ENCODE measurements at regions not wholly inside any gene's neighbourhood (a gene's known extent, or its start where the extent isn't known, plus 50 kb on each side); places are given as distances from the start of the nearest gene placed in this dataset.

DNA sequence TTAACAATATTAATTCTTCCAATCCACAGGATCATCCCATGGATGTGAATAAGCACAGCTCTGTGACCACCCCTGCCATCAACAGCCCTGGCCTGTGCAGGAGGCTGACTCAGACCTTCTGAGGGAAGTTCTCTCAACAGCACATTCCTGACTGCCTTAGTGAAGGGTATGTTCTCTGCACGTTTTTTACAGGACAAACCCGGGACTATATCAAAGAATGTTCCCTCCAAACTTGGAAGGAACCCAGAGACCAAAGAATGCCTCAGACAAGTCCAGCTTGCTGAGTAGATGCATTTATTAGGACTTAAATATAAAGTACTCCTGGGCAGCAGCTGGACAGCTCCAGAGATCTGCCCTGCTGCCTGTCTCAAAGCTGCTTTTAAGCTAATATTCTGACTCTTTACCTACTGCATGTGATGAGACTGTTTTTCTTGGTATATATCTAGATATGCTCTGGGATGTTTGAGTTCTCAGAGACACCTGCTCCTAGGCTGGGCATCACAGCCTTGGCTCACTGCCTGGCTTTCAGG, 1127.8 kb upstream of the PRKX start:
- no peak for DNase-seq

DNA sequence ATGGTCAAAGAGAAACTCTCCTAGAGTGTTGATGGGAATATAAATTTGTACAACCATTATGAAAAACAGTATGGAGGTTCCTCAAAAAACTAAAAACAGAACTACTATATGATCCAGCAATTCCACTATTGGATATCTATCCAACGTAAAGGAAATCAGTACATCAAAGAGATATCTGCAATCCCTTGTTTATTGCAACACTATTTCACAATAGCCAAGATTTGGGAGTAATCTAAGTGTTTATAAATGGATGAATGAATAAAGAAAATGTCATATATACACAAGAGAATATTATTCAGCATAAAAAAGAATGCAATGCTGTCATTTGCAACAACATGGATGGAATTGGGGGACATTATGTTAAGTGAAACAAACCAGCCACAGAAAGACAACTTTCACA, 1118.1 kb upstream of the PRKX start:
- DNase-seq, result no peak

GRCh38 chrX:4830880-4831557, 1117.6 kb upstream of the PRKX start:
- DNase-seq, result no peak

DNA sequence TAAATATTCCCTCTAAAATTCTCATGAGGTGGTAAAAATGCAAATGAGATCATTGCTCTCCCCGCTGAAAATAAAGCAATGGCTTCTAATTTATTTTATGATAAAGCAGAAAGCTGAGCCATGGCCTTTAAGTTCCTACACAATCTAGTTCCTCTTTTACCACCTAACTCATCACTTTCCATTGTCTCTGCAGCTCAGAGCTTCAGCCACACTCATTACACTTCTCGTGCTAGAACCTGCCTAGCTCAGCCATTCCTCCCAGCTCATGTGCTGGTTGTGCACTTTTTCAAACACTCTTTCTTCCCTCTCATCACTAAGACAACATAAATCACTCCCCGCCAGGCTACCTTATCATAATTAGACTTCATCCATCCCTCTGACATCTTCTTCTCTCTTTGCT, 1112.1 kb upstream of the PRKX start:
- DNase-seq, result no peak

DNA sequence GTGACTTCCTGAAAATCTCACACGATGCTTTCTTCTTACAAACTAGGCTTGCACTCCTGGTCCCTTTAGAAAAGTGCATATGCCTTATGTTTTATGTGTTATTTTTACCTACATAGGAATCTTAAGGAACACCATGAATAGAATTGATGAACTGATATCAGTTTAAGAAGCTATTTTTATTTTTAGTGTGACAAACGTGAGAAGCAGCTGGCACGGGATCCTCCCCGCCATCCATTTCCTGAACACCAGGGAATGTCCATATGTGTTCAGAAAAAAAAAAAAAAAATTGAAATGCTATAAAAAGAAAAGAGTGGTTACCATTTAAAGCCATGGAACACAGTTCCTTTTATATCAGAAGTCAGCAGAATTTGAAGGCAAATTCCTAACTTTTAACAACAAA, 1096.1 kb upstream of the PRKX start:
- DNase-seq, result no peak

- no peak for DNase-seq
Measured at GRCh38 chrX:4805502-4805901, 1092.1 kb upstream of the PRKX start.

GRCh38 chrX:4800756-4801155, 1087.3 kb upstream of the PRKX start:
- no peak for DNase-seq

- no peak for DNase-seq
Measured at GRCh38 chrX:4787971-4788370, 1074.5 kb upstream of the PRKX start.

- DNase-seq, result no peak
Measured at GRCh38 chrX:4764888-4765287, 1051.4 kb upstream of the PRKX start.

- DNase-seq, result no peak
Measured at GRCh38 chrX:4762196-4762595, 1048.7 kb upstream of the PRKX start.

DNA sequence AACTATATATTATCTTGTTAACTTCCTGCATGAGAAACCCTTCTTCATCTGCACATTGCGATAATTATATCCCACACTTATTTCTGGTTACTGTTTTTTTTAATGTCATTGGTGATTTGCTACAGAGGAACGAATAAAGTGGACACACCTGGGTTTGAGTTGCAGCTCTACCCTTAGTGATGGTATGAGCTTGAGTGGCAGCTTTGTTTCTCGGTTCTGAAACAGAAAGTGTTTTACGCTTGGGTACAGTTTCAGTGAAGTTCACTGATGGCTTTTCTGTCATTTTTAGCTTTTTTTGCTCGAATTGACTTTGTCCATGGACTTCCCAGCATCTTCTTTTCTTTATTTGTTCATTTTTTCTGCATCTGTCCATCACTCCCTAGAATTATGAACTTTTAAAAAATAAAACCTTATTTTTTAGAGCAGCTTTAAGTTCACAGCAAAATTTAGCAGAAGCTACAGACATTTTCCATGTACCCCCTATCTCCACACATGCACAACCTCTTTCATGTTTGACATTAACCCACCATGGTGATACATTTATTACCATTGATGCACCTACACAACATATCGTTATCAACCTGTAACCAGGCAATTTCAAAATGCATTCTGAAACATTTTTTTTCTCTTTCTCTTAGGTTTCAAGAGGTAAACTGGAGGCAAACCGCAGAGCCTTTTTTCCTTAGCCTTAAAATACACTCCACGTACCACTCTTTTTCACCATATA, 1041.6 kb upstream of the PRKX start:
- no peak for DNase-seq

DNA sequence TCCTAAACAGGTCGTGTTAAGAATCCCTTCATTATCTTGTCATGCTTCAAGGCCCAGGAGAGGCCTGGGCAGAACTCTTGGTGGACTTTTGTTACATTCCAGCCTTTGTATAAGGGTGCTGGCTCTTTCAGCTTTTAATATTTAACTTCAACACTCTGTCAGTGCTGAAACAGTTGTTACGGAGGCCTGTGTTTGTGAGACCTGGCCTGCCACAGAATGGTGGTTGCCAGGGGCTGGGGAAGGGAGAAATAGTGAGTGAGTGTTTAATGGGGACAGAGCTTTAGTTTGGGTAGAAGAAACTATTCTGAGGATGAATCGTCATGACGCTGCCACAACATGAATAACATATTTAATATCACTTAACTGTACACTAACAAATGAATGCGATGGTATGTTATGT, 1027.6 kb upstream of the PRKX start:
- no peak for DNase-seq

- DNase-seq, result no peak
Measured at GRCh38 chrX:4735299-4735698, 1021.9 kb upstream of the PRKX start.

DNA sequence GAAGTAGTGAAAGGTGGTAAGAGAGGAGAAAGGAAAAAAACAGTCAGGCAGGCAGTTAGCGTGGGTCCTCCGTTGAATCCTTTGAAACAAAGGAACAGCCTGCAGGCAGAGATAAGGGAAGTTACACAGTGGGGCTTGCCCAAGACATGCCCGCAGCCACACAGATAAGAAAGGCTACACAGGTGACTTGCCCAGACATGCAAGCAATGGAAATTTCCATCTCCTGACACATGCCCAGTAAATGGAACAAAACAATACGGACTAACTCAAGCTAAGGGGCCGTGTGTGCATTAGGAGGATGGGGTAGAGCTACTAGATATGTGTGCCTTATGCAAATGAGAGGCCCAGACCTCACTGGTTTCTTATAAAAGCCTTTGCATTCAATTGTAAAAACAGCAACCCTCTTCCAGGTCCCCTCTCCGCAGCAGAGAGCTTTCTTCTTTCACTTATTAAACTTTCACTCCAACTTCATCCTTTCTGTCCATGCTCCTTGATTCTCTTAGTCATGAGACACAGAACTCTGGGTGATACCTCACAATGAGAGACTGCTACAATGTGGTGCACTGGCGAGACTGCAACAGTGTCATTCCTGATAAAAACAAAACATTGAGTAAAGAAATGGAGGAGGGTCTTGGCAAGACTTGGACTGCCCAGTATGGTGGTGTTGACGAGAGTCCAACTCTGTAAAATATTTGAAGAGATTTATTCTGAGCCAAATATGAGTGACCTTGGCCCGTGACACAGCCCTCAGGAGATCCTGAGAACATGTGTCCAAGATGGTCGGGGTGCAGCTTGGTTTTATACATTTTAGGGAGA, 997.4 kb upstream of the PRKX start:
- DNase-seq, result no peak

GRCh38 chrX:4708970-4709760, 995.7 kb upstream of the PRKX start:
- DNase-seq, result no peak

- no peak for DNase-seq
Measured at GRCh38 chrX:4706961-4707360, 993.5 kb upstream of the PRKX start.

- DNase-seq, result no peak
Measured at GRCh38 chrX:4690521-4690920, 977.1 kb upstream of the PRKX start.

DNA sequence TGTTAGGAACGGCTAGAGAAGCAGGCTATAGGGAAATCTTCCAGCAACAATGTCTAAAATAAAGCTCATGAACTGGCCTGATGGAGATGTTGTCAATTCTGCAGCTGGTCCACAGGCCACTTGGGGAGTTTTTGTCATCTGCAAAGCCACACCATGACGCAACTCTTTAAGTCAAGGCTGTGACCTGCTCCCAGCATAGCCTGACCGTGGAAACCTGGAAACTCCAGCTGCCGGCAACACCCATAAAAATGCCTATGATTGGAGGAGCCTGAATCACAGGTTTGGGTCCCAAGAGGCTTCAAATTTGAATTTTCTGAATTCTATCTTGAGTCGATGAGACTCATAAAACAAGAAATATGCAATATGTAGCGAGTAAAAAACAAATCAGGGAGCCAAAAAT, 969.2 kb upstream of the PRKX start:
- DNase-seq, result no peak

- no peak for DNase-seq
Measured at GRCh38 chrX:4675686-4676300, 962.3 kb upstream of the PRKX start.

DNA sequence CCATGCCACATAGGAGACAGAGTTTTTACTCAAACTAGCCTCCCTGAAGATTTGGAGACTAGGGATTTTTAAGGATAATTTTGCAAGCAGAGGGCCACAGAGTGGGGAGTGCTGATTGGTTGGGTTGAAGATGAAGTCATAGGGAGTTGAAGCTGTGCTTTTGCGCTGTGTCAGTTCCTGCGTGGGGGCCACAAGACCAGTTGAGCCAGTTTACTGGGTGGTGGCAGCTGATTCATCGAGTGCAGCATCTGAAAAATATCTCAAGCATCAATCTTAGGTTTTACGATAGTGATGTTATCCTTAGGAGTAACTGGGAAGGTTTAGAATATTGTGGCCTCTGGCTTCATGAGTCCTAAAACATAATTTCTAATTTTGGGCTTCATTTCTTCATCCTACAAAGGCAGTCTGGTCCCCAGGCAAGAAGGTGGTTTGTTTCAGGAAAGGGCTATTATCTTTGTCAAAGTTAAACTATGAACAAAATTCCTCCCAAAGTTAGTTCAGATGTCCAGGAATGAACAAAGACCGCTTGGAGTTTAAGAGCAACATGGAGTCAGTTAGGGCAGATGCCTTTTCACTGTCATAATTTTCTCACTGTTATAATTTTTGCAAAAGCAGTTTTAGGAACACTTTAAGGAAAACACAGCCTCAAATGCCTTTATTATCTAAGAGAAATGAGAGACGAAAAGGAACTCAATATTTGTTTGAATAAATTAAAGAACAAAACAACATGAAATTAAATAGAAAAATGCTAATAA, 960.8 kb upstream of the PRKX start:
- DNase-seq, result no peak

DNA sequence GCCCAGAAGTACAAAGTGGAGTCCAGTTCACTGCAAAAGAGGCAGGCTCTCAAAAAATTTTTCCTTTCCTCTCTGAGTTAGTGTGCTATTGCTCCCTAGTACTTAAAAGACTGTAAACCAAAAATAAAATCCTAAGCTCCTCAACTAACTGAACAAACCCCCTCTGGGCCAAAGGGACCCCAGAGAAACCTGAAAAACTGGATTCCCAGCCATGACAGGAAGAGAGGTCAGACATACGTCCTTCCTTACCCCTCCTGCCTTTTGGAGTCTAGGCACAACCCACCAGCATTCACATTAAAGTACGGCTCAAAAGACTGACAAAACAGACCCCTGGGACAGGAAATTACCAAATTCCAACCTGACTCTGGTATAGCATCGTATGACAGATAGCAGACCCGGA, 957.9 kb upstream of the PRKX start:
- DNase-seq, result no peak

GRCh38 chrX:4670606-4671005, 957.2 kb upstream of the PRKX start:
- no peak for DNase-seq
